ENCODE measurements at regions not wholly inside any gene's neighbourhood (a gene's known extent, or its start where the extent isn't known, plus 50 kb on each side); places are given as distances from the start of the nearest gene placed in this dataset.
A peak's percentile ranks its signal among the peaks of the same experiment; 100 is the strongest.

- no peaks in the 10 kb centered on the region for H3K27me3 Mint-ChIP-seq (ENCODE audit: low read depth)
- no peaks in the 10 kb centered on the region for H3K4me1 Mint-ChIP-seq
- no peaks in the 10 kb centered on the region for H3K36me3 Mint-ChIP-seq
- no peak overlapping the region for H3K27ac Mint-ChIP-seq
- ChIA-PET POLR2A (no interaction called here), CTCF (no interaction called here)
- H3K4me3 Mint-ChIP-seq: no peak overlapping the region
- ATAC-seq (no peak), DNase-seq (ENCODE audit: low spot score) (no peak)
- peaks cover 22% of the 10 kb centered on the region for H3K9me3 Mint-ChIP-seq
- no peak for TF ChIP-seq JAZF1 (CRISPR knock-in tag; IDR thresholded peaks at IDR 0.05)
- TF ChIP-seq ESRRA (CRISPR knock-in tag; IDR thresholded peaks at IDR 0.05; ENCODE audit: borderline replicate concordance): no peak
- TF ChIP-seq, protein P1, sequence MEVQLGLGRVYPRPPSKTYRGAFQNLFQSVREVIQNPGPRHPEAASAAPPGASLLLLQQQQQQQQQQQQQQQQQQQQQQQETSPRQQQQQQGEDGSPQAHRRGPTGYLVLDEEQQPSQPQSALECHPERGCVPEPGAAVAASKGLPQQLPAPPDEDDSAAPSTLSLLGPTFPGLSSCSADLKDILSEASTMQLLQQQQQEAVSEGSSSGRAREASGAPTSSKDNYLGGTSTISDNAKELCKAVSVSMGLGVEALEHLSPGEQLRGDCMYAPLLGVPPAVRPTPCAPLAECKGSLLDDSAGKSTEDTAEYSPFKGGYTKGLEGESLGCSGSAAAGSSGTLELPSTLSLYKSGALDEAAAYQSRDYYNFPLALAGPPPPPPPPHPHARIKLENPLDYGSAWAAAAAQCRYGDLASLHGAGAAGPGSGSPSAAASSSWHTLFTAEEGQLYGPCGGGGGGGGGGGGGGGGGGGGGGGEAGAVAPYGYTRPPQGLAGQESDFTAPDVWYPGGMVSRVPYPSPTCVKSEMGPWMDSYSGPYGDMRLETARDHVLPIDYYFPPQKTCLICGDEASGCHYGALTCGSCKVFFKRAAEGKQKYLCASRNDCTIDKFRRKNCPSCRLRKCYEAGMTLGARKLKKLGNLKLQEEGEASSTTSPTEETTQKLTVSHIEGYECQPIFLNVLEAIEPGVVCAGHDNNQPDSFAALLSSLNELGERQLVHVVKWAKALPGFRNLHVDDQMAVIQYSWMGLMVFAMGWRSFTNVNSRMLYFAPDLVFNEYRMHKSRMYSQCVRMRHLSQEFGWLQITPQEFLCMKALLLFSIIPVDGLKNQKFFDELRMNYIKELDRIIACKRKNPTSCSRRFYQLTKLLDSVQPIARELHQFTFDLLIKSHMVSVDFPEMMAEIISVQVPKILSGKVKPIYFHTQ (CRISPR knock-in tag; IDR thresholded peaks at IDR 0.05): no peak
- no peak for TF ChIP-seq GABPB1 (CRISPR knock-in tag; IDR thresholded peaks at IDR 0.05)
- no peak for TF ChIP-seq OVOL2 (CRISPR knock-in tag; IDR thresholded peaks at IDR 0.05; ENCODE audit: borderline replicate concordance)
- TF ChIP-seq FOXP1 (CRISPR knock-in tag; IDR thresholded peaks at IDR 0.05; ENCODE audit: borderline replicate concordance): no peak
- no peak for TF ChIP-seq IRF2 (CRISPR knock-in tag; IDR thresholded peaks at IDR 0.05; ENCODE audit: borderline replicate concordance, low read depth)
- TF ChIP-seq, protein P2, sequence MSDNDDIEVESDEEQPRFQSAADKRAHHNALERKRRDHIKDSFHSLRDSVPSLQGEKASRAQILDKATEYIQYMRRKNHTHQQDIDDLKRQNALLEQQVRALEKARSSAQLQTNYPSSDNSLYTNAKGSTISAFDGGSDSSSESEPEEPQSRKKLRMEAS (CRISPR knock-in tag; IDR thresholded peaks at IDR 0.05): no peak
These were observed 98.6 kb upstream of the PHF14 start for GRCh38 chr7:10875080-10875479.

GRCh38 chr7:10888861-10889260 lies 84.8 kb upstream of the PHF14 start:
- ATAC-seq: no peak; the same call in 1 of the 2 replicates
- Mint-ChIP-seq H3K9me3 (0 out of 2 replicates have a peak, but pooled peaks cover 3% of the 10 kb centered on the region), H3K36me3 (no peaks in the 10 kb centered on the region), H3K27ac (no peak overlapping the region), H3K27me3 (ENCODE audit: low read depth) (no peaks in the 10 kb centered on the region), H3K4me1 (no peaks in the 10 kb centered on the region; the same call in 1 of the 2 replicates), H3K4me3 (no peak overlapping the region)
- ChIA-PET POLR2A (no interaction called here), CTCF (interaction anchor here (0.7 to 1.4 kb wide), 7 partner anchors 19 to 476 kb away, joined by 3 to 4 read pairs (median 4); no protein-coding TSS in a partner anchor)
- no peak for DNase-seq (ENCODE audit: low spot score)
- no peak for TF ChIP-seq SMAD3 (CRISPR knock-in tag; IDR thresholded peaks at IDR 0.05; ENCODE audit: borderline replicate concordance)

- TF ChIP-seq, protein P3, sequence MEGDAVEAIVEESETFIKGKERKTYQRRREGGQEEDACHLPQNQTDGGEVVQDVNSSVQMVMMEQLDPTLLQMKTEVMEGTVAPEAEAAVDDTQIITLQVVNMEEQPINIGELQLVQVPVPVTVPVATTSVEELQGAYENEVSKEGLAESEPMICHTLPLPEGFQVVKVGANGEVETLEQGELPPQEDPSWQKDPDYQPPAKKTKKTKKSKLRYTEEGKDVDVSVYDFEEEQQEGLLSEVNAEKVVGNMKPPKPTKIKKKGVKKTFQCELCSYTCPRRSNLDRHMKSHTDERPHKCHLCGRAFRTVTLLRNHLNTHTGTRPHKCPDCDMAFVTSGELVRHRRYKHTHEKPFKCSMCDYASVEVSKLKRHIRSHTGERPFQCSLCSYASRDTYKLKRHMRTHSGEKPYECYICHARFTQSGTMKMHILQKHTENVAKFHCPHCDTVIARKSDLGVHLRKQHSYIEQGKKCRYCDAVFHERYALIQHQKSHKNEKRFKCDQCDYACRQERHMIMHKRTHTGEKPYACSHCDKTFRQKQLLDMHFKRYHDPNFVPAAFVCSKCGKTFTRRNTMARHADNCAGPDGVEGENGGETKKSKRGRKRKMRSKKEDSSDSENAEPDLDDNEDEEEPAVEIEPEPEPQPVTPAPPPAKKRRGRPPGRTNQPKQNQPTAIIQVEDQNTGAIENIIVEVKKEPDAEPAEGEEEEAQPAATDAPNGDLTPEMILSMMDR (IDR thresholded peaks at IDR 0.05): peak; percentile 69
- TF ChIP-seq PREB (CRISPR knock-in tag; IDR thresholded peaks at IDR 0.05; ENCODE audit: borderline replicate concordance): no peak
- H3K4me1 Mint-ChIP-seq: no peaks in the 10 kb centered on the region; the same call in 1 of the 2 replicates
- H3K36me3 Mint-ChIP-seq: no peaks in the 10 kb centered on the region
- ATAC-seq: peak; percentile 97
- H3K27ac Mint-ChIP-seq: no peak overlapping the region
- H3K4me3 Mint-ChIP-seq: no peak overlapping the region
- DNase-seq (ENCODE audit: low spot score): peak; percentile 39
- ChIA-PET POLR2A (interaction anchor here (0.7 kb wide), 1 partner anchor 452 kb away, joined by 3 read pairs; no protein-coding TSS in a partner anchor), CTCF (interaction anchor here (0.6 to 1.4 kb wide), 18 partner anchors 14 to 1276 kb away, joined by 3 to 4 read pairs (median 3); no protein-coding TSS in a partner anchor)
- 0 out of 2 replicates have a peak, but pooled peaks cover 3% of the 10 kb centered on the region for H3K9me3 Mint-ChIP-seq
- H3K27me3 Mint-ChIP-seq (ENCODE audit: low read depth): no peaks in the 10 kb centered on the region
These were observed 84.3 kb upstream of the PHF14 start for GRCh38 chr7:10889266-10889898.

- peaks cover 3% of the 10 kb centered on the region for H3K9me3 Mint-ChIP-seq
- H3K27me3 Mint-ChIP-seq (ENCODE audit: low read depth): no peaks in the 10 kb centered on the region; the same call in 1 of the 2 replicates
- peak overlapping the region; percentile 45; the same call in 1 of the 2 replicates for H3K4me3 Mint-ChIP-seq
- DNase-seq (ENCODE audit: low spot score): peak; percentile 87
- ChIA-PET POLR2A (interaction anchor here (0.8 to 2.2 kb wide), 3 partner anchors 23 to 48 kb away, joined by 3 to 10 read pairs (median 3); a partner anchor contains a TSS), CTCF (no interaction called here)
- ATAC-seq: peak; percentile 95
- peak overlapping the region; percentile 95 for H3K27ac Mint-ChIP-seq
- H3K36me3 Mint-ChIP-seq: peaks cover 4% of the 10 kb centered on the region; the same call in 1 of the 2 replicates
- peaks cover 25% of the 10 kb centered on the region for H3K4me1 Mint-ChIP-seq
- TF ChIP-seq SMAD3 (CRISPR knock-in tag; IDR thresholded peaks at IDR 0.05; ENCODE audit: borderline replicate concordance) (peak; percentile 87; the same call in 1 of the 2 replicates), ZSCAN18 (CRISPR knock-in tag; IDR thresholded peaks at IDR 0.05) (no peak), USF2 (CRISPR knock-in tag; IDR thresholded peaks at IDR 0.05) (peak; percentile 89), FOXP4 (CRISPR knock-in tag; IDR thresholded peaks at IDR 0.05) (peak; percentile 21; the same call in 1 of the 2 replicates)
These were observed 65.1 kb upstream of the PHF14 start for GRCh38 chr7:10908600-10908999.

All from WTC11 (cell line).